Lower lobe of right lung (tissue), 2 donors: ENCODE measurements at regions not wholly inside any gene's neighbourhood (a gene's known extent, or its start where the extent isn't known, plus 50 kb on each side); places are given as distances from the start of the nearest gene placed in this dataset.

Source experiments
- ATAC-seq, 2 donors: fragments of 200-7000 bp; cut with Tn5 transposase; one replicate each; pipeline ENCODE4 v1.9.1; 2020 to 2022; ENCODE audit warnings: mild to moderate bottlenecking in 2 of 2, moderate library complexity in 2 of 2
- DNase-seq: peaks from one replicate; pipeline ENCODE4 v3.0.0-alpha.2; 2020
- H3K27ac ChIP-seq: fragments of 200-600 bp; one replicate; pipeline ENCODE4 v1.8.0; 2022
- H3K27me3 ChIP-seq: fragments of 200-600 bp; one replicate; pipeline ENCODE4 v1.8.0; 2022; ENCODE audit warnings: low read depth
- H3K36me3 ChIP-seq: fragments of 200-600 bp; one replicate; pipeline ENCODE4 v1.8.0; 2022; ENCODE audit warnings: mild to moderate bottlenecking
- H3K4me1 ChIP-seq: fragments of 200-600 bp; one replicate; pipeline ENCODE4 v1.8.0; 2022
- H3K4me3 ChIP-seq: fragments of 200-600 bp; one replicate; pipeline ENCODE4 v1.8.0; 2022; ENCODE audit warnings: mild to moderate bottlenecking
- H3K9me3 ChIP-seq: fragments of 200-600 bp; one replicate; pipeline ENCODE4 v1.8.0; 2022
- intact Hi-C: fragments of 100-400 bp; cut with DNase I; formaldehyde crosslinking; loops from one replicate; pipeline ENCODE4 v1.11.0; 2022
- TF ChIP-seq, protein P1 (sequence below): fragments of 200-600 bp; IDR thresholded peaks from one replicate; pipeline ENCODE4 v1.8.0; 2022; ENCODE audit warnings: antibody characterized with exemption, mild to moderate bottlenecking
- donor health status: DM: no; HTN: yes; CAD: no; lungs with severe emphysema.

DNA sequence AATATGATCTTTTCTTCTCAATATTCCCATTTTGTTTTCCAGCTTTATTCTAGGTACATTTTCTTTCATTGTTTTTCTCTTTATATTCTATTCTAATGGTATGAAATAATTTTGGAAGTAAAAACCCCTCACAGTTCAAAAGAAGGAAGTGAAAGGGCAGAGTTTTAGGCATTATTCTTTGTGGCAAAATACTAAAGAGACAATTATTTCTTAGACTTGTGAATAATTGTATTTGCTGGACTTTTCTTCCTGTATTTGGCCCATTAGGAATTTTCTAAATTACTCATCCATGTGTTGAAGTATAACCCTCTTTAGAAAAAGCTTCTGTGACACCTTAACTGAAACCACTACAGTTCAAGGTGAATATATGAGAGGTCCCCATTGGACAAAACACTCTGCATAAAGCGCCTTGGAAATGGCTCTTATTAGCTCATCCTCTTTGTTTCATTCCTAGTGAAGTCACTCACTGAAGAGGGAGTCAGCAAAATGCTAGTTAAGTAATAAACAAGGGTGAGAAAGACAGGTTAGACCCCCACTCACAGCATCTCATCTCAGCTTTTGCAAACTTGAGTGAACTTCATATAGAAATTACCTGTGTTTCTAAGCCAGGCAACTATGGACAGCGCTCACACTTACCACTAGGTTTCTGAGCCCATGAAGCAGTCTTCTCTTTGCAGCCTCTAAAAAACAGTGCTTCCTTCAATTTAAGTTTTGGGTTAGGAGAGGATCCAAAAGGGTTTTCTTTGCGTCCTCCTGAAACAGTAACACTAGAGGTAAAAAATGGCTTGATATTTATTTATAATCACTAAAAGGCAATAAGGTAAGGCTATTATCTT is 327.5 kb downstream of the ARPP21 start:
- TF ChIP-seq, protein P1, sequence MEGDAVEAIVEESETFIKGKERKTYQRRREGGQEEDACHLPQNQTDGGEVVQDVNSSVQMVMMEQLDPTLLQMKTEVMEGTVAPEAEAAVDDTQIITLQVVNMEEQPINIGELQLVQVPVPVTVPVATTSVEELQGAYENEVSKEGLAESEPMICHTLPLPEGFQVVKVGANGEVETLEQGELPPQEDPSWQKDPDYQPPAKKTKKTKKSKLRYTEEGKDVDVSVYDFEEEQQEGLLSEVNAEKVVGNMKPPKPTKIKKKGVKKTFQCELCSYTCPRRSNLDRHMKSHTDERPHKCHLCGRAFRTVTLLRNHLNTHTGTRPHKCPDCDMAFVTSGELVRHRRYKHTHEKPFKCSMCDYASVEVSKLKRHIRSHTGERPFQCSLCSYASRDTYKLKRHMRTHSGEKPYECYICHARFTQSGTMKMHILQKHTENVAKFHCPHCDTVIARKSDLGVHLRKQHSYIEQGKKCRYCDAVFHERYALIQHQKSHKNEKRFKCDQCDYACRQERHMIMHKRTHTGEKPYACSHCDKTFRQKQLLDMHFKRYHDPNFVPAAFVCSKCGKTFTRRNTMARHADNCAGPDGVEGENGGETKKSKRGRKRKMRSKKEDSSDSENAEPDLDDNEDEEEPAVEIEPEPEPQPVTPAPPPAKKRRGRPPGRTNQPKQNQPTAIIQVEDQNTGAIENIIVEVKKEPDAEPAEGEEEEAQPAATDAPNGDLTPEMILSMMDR, result no peak
- Histone ChIP-seq H3K27ac (no peak overlapping the region), H3K27me3 (no peaks in the 10 kb centered on the region), H3K4me3 (no peak overlapping the region), H3K9me3 (no peaks in the 10 kb centered on the region), H3K36me3 (no peaks in the 10 kb centered on the region), H3K4me1 (peaks cover 10% of the 10 kb centered on the region)
- intact Hi-C loops, result loop anchor here (10.0 kb wide), 1 partner anchor 738 kb away; no protein-coding TSS in a partner anchor
- ATAC-seq, result no peak
- DNase-seq, result no peak

GRCh38 chr3:35968043-35968622 is 328.8 kb downstream of the ARPP21 start:
- H3K27ac ChIP-seq, result no peak overlapping the region
- intact Hi-C loops, result loop anchor here (10.0 kb wide), 1 partner anchor 737 kb away; no protein-coding TSS in a partner anchor
- TF ChIP-seq, protein P1, result no peak

DNA sequence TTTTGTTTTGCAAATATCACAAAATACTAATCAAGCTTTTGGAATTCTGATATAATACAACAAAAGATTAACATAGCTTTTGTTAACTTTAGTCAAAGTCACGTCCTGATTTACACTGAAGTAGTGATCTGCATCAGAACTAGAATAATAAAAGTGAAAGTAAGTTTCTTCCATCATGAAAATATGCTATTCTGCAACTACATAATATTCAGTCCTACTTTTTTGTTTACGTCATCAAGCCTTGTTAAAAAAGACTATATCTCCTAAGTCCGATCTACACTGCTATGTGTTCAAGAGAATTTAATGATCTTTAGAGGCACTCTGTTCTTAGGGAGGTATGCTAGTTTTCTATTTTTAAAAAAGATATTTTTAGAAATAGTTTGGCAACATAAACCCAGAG is 330.1 kb downstream of the ARPP21 start:
- no peaks in the 10 kb centered on the region for H3K27me3 ChIP-seq
- no peaks in the 10 kb centered on the region for H3K9me3 ChIP-seq
- DNase-seq, result no peak
- intact Hi-C loops, result loop anchor here (10.0 kb wide), 1 partner anchor 735 kb away; no protein-coding TSS in a partner anchor
- no peak overlapping the region for H3K27ac ChIP-seq
- H3K4me3 ChIP-seq, result peak overlapping the region; percentile 20
- H3K4me1 ChIP-seq, result peaks cover 10% of the 10 kb centered on the region
- no peaks in the 10 kb centered on the region for H3K36me3 ChIP-seq
- ATAC-seq, result no peak
- TF ChIP-seq, protein P1, result no peak

More at GRCh38 chr3:35968043-35968622, 328.8 kb downstream of the ARPP21 start:
- Histone ChIP-seq H3K36me3 (no peaks in the 10 kb centered on the region), H3K27me3 (no peaks in the 10 kb centered on the region), H3K4me1 (peaks cover 10% of the 10 kb centered on the region), H3K9me3 (no peaks in the 10 kb centered on the region), H3K4me3 (no peak overlapping the region)
- ATAC-seq (no peak), DNase-seq (no peak)

DNA sequence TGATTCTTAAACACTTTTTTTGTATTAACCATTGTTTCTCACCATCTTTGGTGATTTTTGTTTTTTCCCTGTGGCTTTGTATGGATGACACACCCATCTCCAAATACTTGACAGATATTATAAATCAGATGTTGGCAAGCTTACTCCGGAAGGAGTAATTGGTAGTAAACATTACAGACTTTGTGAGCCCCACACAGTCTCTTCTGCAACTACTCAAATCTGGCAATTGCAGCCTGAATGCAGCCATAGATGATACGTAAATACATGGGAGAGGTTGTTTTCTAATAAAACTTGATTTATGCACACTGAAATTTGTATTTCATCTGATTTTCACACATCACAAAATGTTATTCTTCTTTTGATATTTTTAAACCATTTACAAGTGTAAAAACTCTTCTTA is 331.5 kb downstream of the ARPP21 start:
- intact Hi-C loops, result no loop called here
- TF ChIP-seq, protein P1, result no peak
- Histone ChIP-seq H3K36me3 (no peaks in the 10 kb centered on the region), H3K4me3 (no peak overlapping the region), H3K4me1 (peaks cover 10% of the 10 kb centered on the region), H3K9me3 (no peaks in the 10 kb centered on the region), H3K27ac (no peak overlapping the region), H3K27me3 (no peaks in the 10 kb centered on the region)
- ATAC-seq, result no peak
- no peak for DNase-seq

DNA sequence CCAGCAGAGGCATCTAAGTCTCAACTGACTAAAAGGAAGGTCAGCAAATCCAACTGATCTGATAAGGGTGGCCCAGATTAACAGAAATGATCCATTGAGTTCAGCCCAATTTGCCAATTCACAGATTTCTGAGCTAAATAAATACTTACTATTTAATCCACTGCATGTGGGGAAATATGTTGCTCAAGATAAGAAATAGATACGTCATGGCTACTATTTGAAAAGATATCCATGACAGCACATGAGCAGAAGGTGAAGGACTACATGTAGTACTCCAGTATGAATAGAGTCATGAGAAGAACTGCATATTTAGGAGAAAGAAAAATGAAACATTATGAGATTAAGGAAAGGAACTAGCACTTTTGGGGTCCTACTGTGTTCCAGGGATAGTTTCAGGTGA is 332.4 kb downstream of the ARPP21 start:
- ATAC-seq, result no peak
- no peak overlapping the region for H3K27ac ChIP-seq
- H3K4me3 ChIP-seq, result no peak overlapping the region
- no peaks in the 10 kb centered on the region for H3K9me3 ChIP-seq
- DNase-seq, result no peak
- no peaks in the 10 kb centered on the region for H3K36me3 ChIP-seq
- intact Hi-C loops, result no loop called here
- peaks cover 10% of the 10 kb centered on the region for H3K4me1 ChIP-seq
- no peaks in the 10 kb centered on the region for H3K27me3 ChIP-seq
- TF ChIP-seq, protein P1, result no peak
